ENCODE measurements at regions not wholly inside any gene's neighbourhood (a gene's known extent, or its start where the extent isn't known, plus 50 kb on each side); places are given as distances from the start of the nearest gene placed in this dataset.

DNA sequence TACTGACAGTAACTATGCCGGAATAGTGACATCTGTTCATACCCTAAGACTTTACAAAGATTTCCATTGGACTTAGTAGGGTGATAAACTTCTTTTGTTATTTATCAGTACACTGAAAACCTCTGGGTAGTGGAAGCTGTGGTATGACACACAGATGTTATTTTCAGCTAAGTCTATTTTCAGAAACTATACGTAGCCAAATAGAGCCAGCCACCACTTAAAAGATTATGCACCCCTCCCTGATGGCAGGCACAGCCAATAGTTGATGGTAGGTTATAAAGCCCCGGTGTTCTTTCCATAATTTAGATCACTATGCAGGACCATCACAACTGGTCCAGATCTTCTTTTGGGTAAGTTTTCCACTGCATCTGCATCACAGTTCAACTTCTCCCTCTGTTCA is 1603.2 kb upstream of the PABPC4L start:
- H3K4me1 Mint-ChIP-seq = no peaks in the 10 kb centered on the region
- TF ChIP-seq, protein P1, sequence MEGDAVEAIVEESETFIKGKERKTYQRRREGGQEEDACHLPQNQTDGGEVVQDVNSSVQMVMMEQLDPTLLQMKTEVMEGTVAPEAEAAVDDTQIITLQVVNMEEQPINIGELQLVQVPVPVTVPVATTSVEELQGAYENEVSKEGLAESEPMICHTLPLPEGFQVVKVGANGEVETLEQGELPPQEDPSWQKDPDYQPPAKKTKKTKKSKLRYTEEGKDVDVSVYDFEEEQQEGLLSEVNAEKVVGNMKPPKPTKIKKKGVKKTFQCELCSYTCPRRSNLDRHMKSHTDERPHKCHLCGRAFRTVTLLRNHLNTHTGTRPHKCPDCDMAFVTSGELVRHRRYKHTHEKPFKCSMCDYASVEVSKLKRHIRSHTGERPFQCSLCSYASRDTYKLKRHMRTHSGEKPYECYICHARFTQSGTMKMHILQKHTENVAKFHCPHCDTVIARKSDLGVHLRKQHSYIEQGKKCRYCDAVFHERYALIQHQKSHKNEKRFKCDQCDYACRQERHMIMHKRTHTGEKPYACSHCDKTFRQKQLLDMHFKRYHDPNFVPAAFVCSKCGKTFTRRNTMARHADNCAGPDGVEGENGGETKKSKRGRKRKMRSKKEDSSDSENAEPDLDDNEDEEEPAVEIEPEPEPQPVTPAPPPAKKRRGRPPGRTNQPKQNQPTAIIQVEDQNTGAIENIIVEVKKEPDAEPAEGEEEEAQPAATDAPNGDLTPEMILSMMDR (IDR thresholded peaks at IDR 0.05) = no peak
- no peak overlapping the region for H3K4me3 Mint-ChIP-seq
- Histone ChIP-seq H3K9ac (ENCODE audit: insufficient read depth, low read length, poor library complexity, severe bottlenecking) (no peak overlapping the region), H3K4me2 (replicated peaks; ENCODE audit: extremely low read depth, low read length, poor library complexity, severe bottlenecking) (no peak overlapping the region), H3K27ac (ENCODE audit: low read depth in 1 of 2, low read length in 2 of 2) (no peak overlapping the region), H4K20me1 (ENCODE audit: insufficient read depth, low read length) (no peaks in the 10 kb centered on the region), H3K27me3 (ENCODE audit: control insufficient read depth in 2 of 2, insufficient read depth in 2 of 2, low read length in 2 of 2) (no peaks in the 10 kb centered on the region), H3K9me3 (replicated peaks in 1 of 2; ENCODE audit: control insufficient read depth in 1 of 2, insufficient read depth in 1 of 2, low read length in 2 of 2) (no peaks in the 10 kb centered on the region), H3K4me1 (ENCODE audit: control insufficient read depth in 1 of 2, insufficient read depth in 2 of 2, low read length in 2 of 2) (no peaks in the 10 kb centered on the region), H2AFZ (ENCODE audit: insufficient read depth, low read depth, low read length, poor library complexity, severe bottlenecking) (no peak overlapping the region), H3K79me2 (ENCODE audit: insufficient read depth, low read length) (no peaks in the 10 kb centered on the region), H3K4me3 (replicated peaks in 1 of 3; ENCODE audit: low read depth in 2 of 3, low read length in 3 of 3) (no peak overlapping the region), H3K36me3 (replicated peaks in 1 of 2; ENCODE audit: control insufficient read depth in 1 of 2, insufficient read depth in 2 of 2, low read length in 2 of 2) (no peaks in the 10 kb centered on the region)
- no peaks in the 10 kb centered on the region for H3K36me3 Mint-ChIP-seq
- no peak for DNase-seq
- H3K27ac Mint-ChIP-seq = no peak overlapping the region
- no CpG with 5 or more reads among the region's 3 CpGs for WGBS (ENCODE audit: insufficient coverage)
- H3K27me3 Mint-ChIP-seq (ENCODE audit: low read depth in 3 of 3) = no peaks in the 10 kb centered on the region
- intact Hi-C loops (cut with micrococcal nuclease) = no loop called here
- peaks cover 0 to 2% (median 0%) of the 10 kb centered on the region in 7 donors for H3K9me3 Mint-ChIP-seq

DNA sequence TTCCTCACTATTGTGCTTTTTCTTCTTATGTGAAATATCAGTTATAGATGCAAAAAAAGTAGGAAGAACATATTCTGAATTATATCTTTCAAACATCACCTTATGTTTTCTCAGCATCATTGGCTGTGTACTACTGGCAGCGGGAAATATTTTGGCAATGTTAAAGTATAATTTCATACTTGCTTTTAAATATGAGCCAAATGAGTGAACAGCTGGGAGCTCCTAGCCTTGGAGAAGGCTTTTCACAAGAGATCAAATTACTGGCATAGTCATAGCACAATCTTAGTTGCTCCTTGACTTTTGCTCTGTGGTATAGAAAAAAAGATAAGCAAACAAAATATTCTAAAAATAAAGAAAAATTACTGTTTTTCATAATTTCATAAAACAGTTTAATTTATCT is 1575.8 kb upstream of the PABPC4L start:
- H3K27me3 Mint-ChIP-seq (ENCODE audit: low read depth in 3 of 3) = no peaks in the 10 kb centered on the region
- Histone ChIP-seq H3K4me3 (replicated peaks in 1 of 3; ENCODE audit: low read depth in 2 of 3, low read length in 3 of 3) (no peak overlapping the region), H3K27ac (ENCODE audit: low read depth in 1 of 2, low read length in 2 of 2) (no peak overlapping the region), H2AFZ (ENCODE audit: insufficient read depth, low read depth, low read length, poor library complexity, severe bottlenecking) (no peak overlapping the region), H3K9me3 (replicated peaks in 1 of 2; ENCODE audit: control insufficient read depth in 1 of 2, insufficient read depth in 1 of 2, low read length in 2 of 2) (peaks cover 0 to 3% of the 10 kb centered on the region in 2 donors), H3K27me3 (ENCODE audit: control insufficient read depth in 2 of 2, insufficient read depth in 2 of 2, low read length in 2 of 2) (no peaks in the 10 kb centered on the region), H3K79me2 (ENCODE audit: insufficient read depth, low read length) (no peaks in the 10 kb centered on the region), H4K20me1 (ENCODE audit: insufficient read depth, low read length) (no peaks in the 10 kb centered on the region), H3K4me1 (ENCODE audit: control insufficient read depth in 1 of 2, insufficient read depth in 2 of 2, low read length in 2 of 2) (no peaks in the 10 kb centered on the region), H3K9ac (ENCODE audit: insufficient read depth, low read length, poor library complexity, severe bottlenecking) (no peak overlapping the region), H3K36me3 (replicated peaks in 1 of 2; ENCODE audit: control insufficient read depth in 1 of 2, insufficient read depth in 2 of 2, low read length in 2 of 2) (no peaks in the 10 kb centered on the region), H3K4me2 (replicated peaks; ENCODE audit: extremely low read depth, low read length, poor library complexity, severe bottlenecking) (no peak overlapping the region)
- DNase-seq = no peak
- no peak overlapping the region for H3K4me3 Mint-ChIP-seq
- no peaks in the 10 kb centered on the region for H3K36me3 Mint-ChIP-seq
- peaks cover 0 to 8% (median 3%) of the 10 kb centered on the region in 7 donors for H3K9me3 Mint-ChIP-seq
- TF ChIP-seq, protein P1 (IDR thresholded peaks at IDR 0.05) = no peak
- intact Hi-C loops (cut with micrococcal nuclease) = no loop called here
- no CpG with 5 or more reads among the region's 1 CpG for WGBS (ENCODE audit: insufficient coverage)
- H3K4me1 Mint-ChIP-seq = no peaks in the 10 kb centered on the region
- H3K27ac Mint-ChIP-seq = no peak overlapping the region
